Mesothelial cell of epicardium (in vitro differentiated cells): ENCODE measurements at regions not wholly inside any gene's neighbourhood (a gene's known extent, or its start where the extent isn't known, plus 50 kb on each side); places are given as distances from the start of the nearest gene placed in this dataset.
"Not testable (repeated sequence)": the region's sequence is repeated elsewhere in the genome, so short reads cannot be mapped to it uniquely, and the experiment has no call there.

ENCODE experiments used
- DNase-seq, 2 experiments: peaks; one replicate each; pipeline ENCODE4 v3.0.0; 2021; ENCODE audit warnings: low spot score in 2 of 2; ENCODE audit not compliant: unreplicated experiment in 2 of 2
- H3K27ac Mint-ChIP-seq: 2 replicates; pipeline ENCODE4 v1.8.0; 2021; ENCODE audit warnings: mixed read lengths
- H3K27me3 Mint-ChIP-seq: 2 replicates; pipeline ENCODE4 v1.8.0; 2021; ENCODE audit warnings: low read depth, mixed read lengths
- H3K36me3 Mint-ChIP-seq: 2 replicates; pipeline ENCODE4 v1.8.0; 2021; ENCODE audit warnings: mixed read lengths
- H3K4me1 Mint-ChIP-seq: 2 replicates; pipeline ENCODE4 v1.8.0; 2021; ENCODE audit warnings: mixed read lengths
- H3K4me3 Mint-ChIP-seq: 2 replicates; pipeline ENCODE4 v1.8.0; 2021; ENCODE audit warnings: mild to moderate bottlenecking, moderate library complexity, mixed read lengths
- H3K9me3 Mint-ChIP-seq: 2 replicates; pipeline ENCODE4 v1.8.0; 2021; ENCODE audit warnings: mixed read lengths
- TF ChIP-seq, protein P1 (sequence below): fragments of 200-600 bp; sonication (generic); IDR thresholded peaks from one replicate; pipeline ENCODE4 v1.5.0; 2021; ENCODE audit warnings: antibody characterized with exemption; ENCODE audit not compliant: unreplicated experiment

GRCh38 chr15:24078310-24079029, 391.4 kb upstream of the NDN start:
- H3K9me3 Mint-ChIP-seq, result peaks cover 33% of the 10 kb centered on the region
- H3K27ac Mint-ChIP-seq, result no peak overlapping the region
- TF ChIP-seq, protein P1, sequence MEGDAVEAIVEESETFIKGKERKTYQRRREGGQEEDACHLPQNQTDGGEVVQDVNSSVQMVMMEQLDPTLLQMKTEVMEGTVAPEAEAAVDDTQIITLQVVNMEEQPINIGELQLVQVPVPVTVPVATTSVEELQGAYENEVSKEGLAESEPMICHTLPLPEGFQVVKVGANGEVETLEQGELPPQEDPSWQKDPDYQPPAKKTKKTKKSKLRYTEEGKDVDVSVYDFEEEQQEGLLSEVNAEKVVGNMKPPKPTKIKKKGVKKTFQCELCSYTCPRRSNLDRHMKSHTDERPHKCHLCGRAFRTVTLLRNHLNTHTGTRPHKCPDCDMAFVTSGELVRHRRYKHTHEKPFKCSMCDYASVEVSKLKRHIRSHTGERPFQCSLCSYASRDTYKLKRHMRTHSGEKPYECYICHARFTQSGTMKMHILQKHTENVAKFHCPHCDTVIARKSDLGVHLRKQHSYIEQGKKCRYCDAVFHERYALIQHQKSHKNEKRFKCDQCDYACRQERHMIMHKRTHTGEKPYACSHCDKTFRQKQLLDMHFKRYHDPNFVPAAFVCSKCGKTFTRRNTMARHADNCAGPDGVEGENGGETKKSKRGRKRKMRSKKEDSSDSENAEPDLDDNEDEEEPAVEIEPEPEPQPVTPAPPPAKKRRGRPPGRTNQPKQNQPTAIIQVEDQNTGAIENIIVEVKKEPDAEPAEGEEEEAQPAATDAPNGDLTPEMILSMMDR, result no peak
- H3K4me3 Mint-ChIP-seq, result no peak overlapping the region
- no peak for DNase-seq
- H3K4me1 Mint-ChIP-seq, result no peaks in the 10 kb centered on the region
- H3K27me3 Mint-ChIP-seq, result no peaks in the 10 kb centered on the region
- H3K36me3 Mint-ChIP-seq, result peaks cover 1% of the 10 kb centered on the region

DNA sequence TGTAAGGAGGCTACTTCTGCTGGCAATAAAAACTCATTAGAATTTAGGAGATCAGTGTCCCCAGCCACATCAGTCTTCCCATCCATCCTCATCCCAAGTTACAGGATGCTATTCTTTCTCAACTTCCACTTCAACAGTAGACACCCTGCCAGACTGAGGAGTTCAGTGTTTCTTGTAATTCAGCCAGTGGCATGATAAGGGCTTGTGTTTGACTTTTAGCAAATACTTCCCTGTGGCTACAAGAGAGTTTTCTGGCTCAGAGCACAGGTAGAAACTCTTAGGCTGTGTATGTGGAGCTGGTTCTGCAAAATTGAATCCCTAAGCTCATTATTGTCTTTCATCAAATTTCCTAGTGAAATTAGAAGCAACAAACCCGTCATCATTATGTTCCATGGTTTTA, 401.8 kb upstream of the NDN start:
- not testable (repeated sequence) for DNase-seq, H3K27ac Mint-ChIP-seq, H3K4me3 Mint-ChIP-seq, H3K36me3 Mint-ChIP-seq, H3K27me3 Mint-ChIP-seq, H3K4me1 Mint-ChIP-seq
- peaks cover 58% of the 10 kb centered on the region for H3K9me3 Mint-ChIP-seq

GRCh38 chr15:24101503-24101902, 414.4 kb upstream of the NDN start:
- H3K9me3 Mint-ChIP-seq, H3K36me3 Mint-ChIP-seq, H3K4me1 Mint-ChIP-seq, H3K27me3 Mint-ChIP-seq, H3K27ac Mint-ChIP-seq: not testable (repeated sequence)
- DNase-seq, result peak in 1 of 2 experiments; percentile 39
- peak overlapping the region; percentile 64 for H3K4me3 Mint-ChIP-seq

DNA sequence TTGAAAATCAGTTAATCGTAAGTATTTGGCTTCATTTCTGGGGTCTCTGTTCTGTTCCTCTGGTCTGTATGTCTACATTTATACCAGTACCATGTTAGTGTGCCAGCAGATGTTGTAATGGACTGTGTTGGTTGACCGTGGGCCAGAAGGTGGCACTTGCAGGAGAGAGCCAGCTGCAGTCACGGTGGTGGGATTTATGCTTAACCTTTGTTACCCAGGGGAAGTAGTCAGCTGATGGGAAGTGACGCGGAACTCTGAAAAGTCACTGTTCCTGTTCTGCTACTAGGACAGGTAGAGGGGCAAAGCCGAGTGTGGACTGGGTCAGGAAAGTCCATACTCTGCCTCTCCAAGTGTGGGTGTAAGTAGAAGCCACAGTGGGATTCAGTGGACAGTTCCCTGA, 420.4 kb upstream of the NDN start:
- H3K36me3 Mint-ChIP-seq, H3K4me3 Mint-ChIP-seq, DNase-seq, H3K27me3 Mint-ChIP-seq, H3K4me1 Mint-ChIP-seq, H3K27ac Mint-ChIP-seq: not testable (repeated sequence)
- peaks cover 25% of the 10 kb centered on the region for H3K9me3 Mint-ChIP-seq

DNA sequence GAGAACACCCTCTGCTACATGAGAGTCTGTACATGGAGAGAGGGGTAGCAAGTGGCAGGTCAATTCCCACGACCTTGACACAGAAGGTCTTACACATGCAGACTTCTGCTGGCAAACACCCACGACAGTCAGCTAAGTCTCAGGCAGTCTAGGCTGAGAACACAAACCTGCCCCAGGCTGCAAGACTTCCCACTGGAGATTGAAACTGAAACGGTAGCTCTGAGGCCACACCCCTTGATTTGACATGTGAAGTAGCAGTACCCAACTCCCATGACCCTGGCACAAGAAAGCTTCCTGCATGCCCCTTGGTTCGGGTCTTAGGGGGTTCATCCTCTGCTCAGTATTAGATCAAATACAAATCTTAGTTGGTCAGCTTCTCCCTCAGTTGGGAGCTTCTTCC, 420.8 kb upstream of the NDN start:
- H3K27me3 Mint-ChIP-seq, H3K36me3 Mint-ChIP-seq, H3K27ac Mint-ChIP-seq, DNase-seq, H3K4me1 Mint-ChIP-seq, H3K4me3 Mint-ChIP-seq: not testable (repeated sequence)
- peaks cover 28% of the 10 kb centered on the region for H3K9me3 Mint-ChIP-seq

DNA sequence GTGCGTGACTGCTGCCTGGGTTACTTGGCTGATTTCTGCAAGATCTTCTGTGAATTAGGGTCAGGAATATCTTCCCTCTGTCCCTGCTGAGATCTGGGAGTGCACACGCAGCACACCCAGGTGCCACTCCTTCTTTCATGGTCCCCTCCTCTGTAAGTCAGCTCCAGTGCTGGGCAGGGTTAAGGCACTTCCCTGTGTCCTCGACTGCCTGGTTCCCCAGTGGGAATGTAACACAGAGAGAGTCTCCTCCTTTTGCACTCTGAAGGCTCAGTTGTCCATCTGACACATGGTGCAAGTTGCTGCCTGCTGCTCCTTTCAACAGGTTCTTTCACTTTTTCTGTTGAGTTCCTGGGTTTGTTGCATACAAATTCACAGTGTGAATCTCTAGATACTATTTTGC, 421.2 kb upstream of the NDN start:
- H3K36me3 Mint-ChIP-seq, DNase-seq, H3K27ac Mint-ChIP-seq, H3K4me1 Mint-ChIP-seq, H3K27me3 Mint-ChIP-seq, H3K4me3 Mint-ChIP-seq: not testable (repeated sequence)
- H3K9me3 Mint-ChIP-seq, result peaks cover 32% of the 10 kb centered on the region

DNA sequence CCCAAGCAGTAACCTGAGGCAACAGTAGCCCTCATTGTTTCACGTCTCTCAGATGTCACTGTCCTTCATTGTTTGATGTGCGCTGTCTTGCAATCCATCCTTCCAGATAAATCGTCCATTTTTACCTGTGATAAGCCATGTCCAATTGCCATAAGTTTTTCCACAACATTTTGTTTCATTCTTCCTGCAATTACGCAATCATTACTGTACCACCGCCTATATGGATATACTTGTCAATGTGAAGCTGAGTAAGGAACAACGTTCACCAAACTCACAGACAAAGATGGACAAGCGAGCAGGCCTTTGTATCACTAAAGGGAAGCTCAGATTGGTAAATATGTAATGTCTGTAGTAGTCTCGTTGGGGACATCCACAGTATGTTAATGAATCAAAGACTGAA, 452.5 kb upstream of the NDN start:
- H3K27me3 Mint-ChIP-seq, H3K4me1 Mint-ChIP-seq, H3K27ac Mint-ChIP-seq, H3K36me3 Mint-ChIP-seq, H3K4me3 Mint-ChIP-seq, DNase-seq: not testable (repeated sequence)
- peaks cover 11% of the 10 kb centered on the region for H3K9me3 Mint-ChIP-seq

DNA sequence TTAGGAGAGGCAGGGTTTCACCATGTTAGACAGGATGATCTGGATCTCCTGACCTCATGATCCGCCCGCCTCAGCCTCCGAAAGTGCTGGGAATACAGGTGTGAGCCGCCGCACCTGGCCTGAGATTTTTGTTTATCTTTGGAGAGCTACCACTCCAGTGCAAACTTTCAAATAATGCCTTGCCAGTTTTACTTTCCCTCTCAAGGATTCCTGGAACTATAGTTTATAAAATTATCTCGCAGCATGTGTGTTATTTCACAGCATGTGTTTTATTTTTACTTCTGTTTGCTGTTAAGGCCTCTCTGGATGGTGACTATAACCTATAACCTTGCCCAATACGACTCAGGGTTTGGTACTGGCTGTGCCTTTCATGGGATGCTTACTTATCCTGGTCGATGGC, 458.0 kb upstream of the NDN start:
- H3K27me3 Mint-ChIP-seq, H3K4me1 Mint-ChIP-seq, H3K36me3 Mint-ChIP-seq, H3K27ac Mint-ChIP-seq, H3K4me3 Mint-ChIP-seq, DNase-seq: not testable (repeated sequence)
- H3K9me3 Mint-ChIP-seq, result peaks cover 23% of the 10 kb centered on the region

- Mint-ChIP-seq H3K36me3 (no peaks in the 10 kb centered on the region), H3K27me3 (no peaks in the 10 kb centered on the region), H3K4me3 (no peak overlapping the region), H3K4me1 (no peaks in the 10 kb centered on the region), H3K27ac (no peak overlapping the region), H3K9me3 (peaks cover 20% of the 10 kb centered on the region)
- TF ChIP-seq, protein P1, result no peak
- no peak for DNase-seq
Observed at GRCh38 chr15:24146251-24146650, 459.1 kb upstream of the NDN start.
